ENCODE measurements at regions not wholly inside any gene's neighbourhood (a gene's known extent, or its start where the extent isn't known, plus 50 kb on each side); places are given as distances from the start of the nearest gene placed in this dataset.

- WGBS = 82% methylated on average over 9 of the region's 9 CpGs
- Histone ChIP-seq H3K9ac (ENCODE audit: low read depth in 1 of 2, low read length in 2 of 2) (no peak overlapping the region), H3K9me3 (ENCODE audit: control insufficient read depth in 4 of 4, low read length in 3 of 4) (no peaks in the 10 kb centered on the region), H3K4me3 (ENCODE audit: low read depth in 1 of 3, low read length in 3 of 3) (no peak overlapping the region), H3K27ac (ENCODE audit: low read depth in 1 of 2, low read length in 2 of 2) (no peak overlapping the region), H3K4me1 (ENCODE audit: control insufficient read depth in 4 of 4, insufficient read depth in 4 of 4, low read length in 3 of 4) (no peaks in the 10 kb centered on the region), H3K27me3 (ENCODE audit: control insufficient read depth in 4 of 4, insufficient read depth in 4 of 4, low read length in 3 of 4) (no peaks in the 10 kb centered on the region), H3K36me3 (ENCODE audit: control insufficient read depth in 4 of 4, insufficient read depth in 3 of 4, low read depth in 1 of 4, low read length in 3 of 4) (no peaks in the 10 kb centered on the region)
- TF ChIP-seq CTCF (IDR thresholded peaks at IDR 0.05; ENCODE audit: low read depth, low read length, missing input control) (no peak), JUND (IDR thresholded peaks at IDR 0.05) (no peak), RXRA (IDR thresholded peaks at IDR 0.05) (no peak), MAX (IDR thresholded peaks at IDR 0.05) (no peak), EGR1 (IDR thresholded peaks at IDR 0.05; ENCODE audit: low read depth in 2 of 2) (no peak), YY1 (IDR thresholded peaks at IDR 0.05) (no peak), FOXA1 (IDR thresholded peaks at IDR 0.05) (no peak), HNF4G (IDR thresholded peaks at IDR 0.05) (no peak), HNF4A (conservative IDR thresholded peaks at IDR 0.05) (no peak), ATF3 (IDR thresholded peaks at IDR 0.05) (no peak), GABPA (IDR thresholded peaks at IDR 0.05 in 1 of 2, conservative IDR thresholded peaks at IDR 0.05 in 1 of 2) (no peak), NR2F2 (IDR thresholded peaks at IDR 0.05) (no peak)
- no peak for DNase-seq (ENCODE audit: low spot score)
Measured at GRCh38 chr7:69364813-69365643, 233.2 kb upstream of the AUTS2 start.

GRCh38 chr7:69365651-69366192 lies 232.6 kb upstream of the AUTS2 start:
- Histone ChIP-seq H3K27me3 (ENCODE audit: control insufficient read depth in 4 of 4, insufficient read depth in 4 of 4, low read length in 3 of 4) (no peaks in the 10 kb centered on the region), H3K27ac (ENCODE audit: low read depth in 1 of 2, low read length in 2 of 2) (no peak overlapping the region), H3K4me1 (ENCODE audit: control insufficient read depth in 4 of 4, insufficient read depth in 4 of 4, low read length in 3 of 4) (no peaks in the 10 kb centered on the region), H3K9me3 (ENCODE audit: control insufficient read depth in 4 of 4, low read length in 3 of 4) (no peaks in the 10 kb centered on the region), H3K4me3 (ENCODE audit: low read depth in 1 of 3, low read length in 3 of 3) (no peak overlapping the region), H3K36me3 (ENCODE audit: control insufficient read depth in 4 of 4, insufficient read depth in 3 of 4, low read depth in 1 of 4, low read length in 3 of 4) (no peaks in the 10 kb centered on the region), H3K9ac (ENCODE audit: low read depth in 1 of 2, low read length in 2 of 2) (no peak overlapping the region)
- 79% methylated on average over 13 of the region's 13 CpGs for WGBS
- TF ChIP-seq ZBTB33 (IDR thresholded peaks at IDR 0.05) = no peak
- no peak for TF ChIP-seq REST (IDR thresholded peaks at IDR 0.05)
- TF ChIP-seq RXRA (IDR thresholded peaks at IDR 0.05) = no peak
- TF ChIP-seq HNF4G (IDR thresholded peaks at IDR 0.05) = no peak
- TF ChIP-seq EGR1 (IDR thresholded peaks at IDR 0.05; ENCODE audit: low read depth in 2 of 2) = no peak
- no peak for TF ChIP-seq ATF3 (IDR thresholded peaks at IDR 0.05)
- TF ChIP-seq YY1 (IDR thresholded peaks at IDR 0.05) = no peak
- TF ChIP-seq HNF4A (conservative IDR thresholded peaks at IDR 0.05) = no peak
- no peak for TF ChIP-seq RAD21 (IDR thresholded peaks at IDR 0.05)
- TF ChIP-seq TAF1 (conservative IDR thresholded peaks at IDR 0.05) = no peak
- no peak for TF ChIP-seq GABPA (IDR thresholded peaks at IDR 0.05 in 1 of 2, conservative IDR thresholded peaks at IDR 0.05 in 1 of 2)
- TF ChIP-seq JUND (IDR thresholded peaks at IDR 0.05) = no peak
- TF ChIP-seq CTCF (IDR thresholded peaks at IDR 0.05; ENCODE audit: low read depth, low read length, missing input control) = no peak
- TF ChIP-seq SP1 (IDR thresholded peaks at IDR 0.05) = no peak
- DNase-seq (ENCODE audit: low spot score) = no peak
